GM08714 (cell line): ENCODE measurements at regions not wholly inside any gene's neighbourhood (a gene's known extent, or its start where the extent isn't known, plus 50 kb on each side); places are given as distances from the start of the nearest gene placed in this dataset.
"Not testable (repeated sequence)": the region's sequence is repeated elsewhere in the genome, so short reads cannot be mapped to it uniquely, and the experiment has no call there.

Experiments
- H3K4me3 ChIP-seq: fragments of 200-500 bp; sonication (Bioruptor generic); 2 replicates; pipeline ENCODE4 v1.5.1; 2014; ENCODE audit warnings: mild to moderate bottlenecking, low read length, inconsistent platforms
- ZNF274 ChIP-seq: IDR thresholded peaks from 2 replicates; pipeline ENCODE4 v1.6.1; 2012; ENCODE audit warnings: mild to moderate bottlenecking, low read depth, low read length

DNA sequence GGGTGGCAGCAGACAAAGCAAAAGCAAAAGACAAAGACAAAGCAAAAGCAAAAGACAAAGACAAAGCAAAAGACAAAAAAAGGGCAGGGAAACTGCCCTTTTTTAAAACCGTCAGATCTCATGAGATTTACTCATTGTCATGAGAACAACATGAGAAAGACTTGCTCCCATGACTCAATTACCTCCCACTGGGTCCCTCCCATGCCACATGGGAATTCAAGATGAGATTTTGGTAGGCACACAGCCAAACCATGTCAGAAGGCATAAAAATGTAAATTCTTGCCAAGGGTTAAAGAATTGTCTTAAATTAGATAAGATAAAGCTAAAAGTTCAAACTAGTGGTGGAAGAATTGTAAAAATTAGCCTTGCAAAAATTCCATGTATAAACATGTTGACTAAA lies 419.7 kb downstream of the TRAM1L1 start:
- TF ChIP-seq ZNF274: no peak

DNA sequence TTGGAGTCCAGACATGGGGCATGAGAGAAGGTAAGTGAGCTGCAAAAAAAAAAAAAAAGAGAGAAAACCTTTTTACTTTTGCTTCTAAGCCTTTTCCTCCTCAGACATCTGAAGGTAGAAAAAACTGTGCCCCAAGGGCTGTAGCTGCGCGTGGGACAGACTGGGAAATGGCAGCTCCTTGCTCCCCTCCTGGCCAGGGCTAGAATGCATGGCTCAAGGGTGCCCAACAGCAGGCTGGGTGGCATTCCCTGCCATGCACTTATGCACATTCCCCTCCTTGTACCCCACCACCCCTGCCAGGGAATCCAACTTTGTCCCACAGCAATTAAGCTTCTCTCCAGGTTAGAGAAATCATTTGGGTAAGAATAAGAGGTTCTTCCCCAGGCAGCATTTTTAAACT lies 421.2 kb downstream of the TRAM1L1 start:
- no peak overlapping the region for H3K4me3 ChIP-seq
- no peak for TF ChIP-seq ZNF274

More for the DNA sequence above, 419.7 kb downstream of the TRAM1L1 start:
- no peak overlapping the region for H3K4me3 ChIP-seq

DNA sequence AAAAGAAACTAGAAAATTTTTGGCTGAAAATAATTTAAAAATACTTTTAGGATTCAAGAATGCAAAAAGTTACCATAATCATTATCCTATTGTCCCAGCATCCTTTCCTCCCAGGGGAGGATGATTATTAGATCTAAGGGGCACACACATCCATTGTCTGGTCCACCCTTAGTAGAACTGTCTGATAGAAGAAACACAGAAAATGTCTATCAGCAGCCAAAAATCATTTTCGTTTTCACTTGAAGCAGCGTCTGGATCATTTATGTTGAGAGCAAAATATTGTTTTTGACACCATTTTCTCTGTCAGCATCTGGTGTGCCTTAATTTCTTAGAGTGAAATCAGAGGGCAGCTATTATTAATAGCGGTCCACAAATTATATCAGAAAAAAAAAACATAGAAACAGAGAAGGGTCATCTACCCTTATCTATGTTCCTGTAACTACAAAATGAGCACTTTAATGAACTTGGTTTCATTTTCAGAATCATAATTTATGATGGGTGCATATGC lies 446.3 kb downstream of the TRAM1L1 start:
- no peak overlapping the region for H3K4me3 ChIP-seq
- no peak for TF ChIP-seq ZNF274

DNA sequence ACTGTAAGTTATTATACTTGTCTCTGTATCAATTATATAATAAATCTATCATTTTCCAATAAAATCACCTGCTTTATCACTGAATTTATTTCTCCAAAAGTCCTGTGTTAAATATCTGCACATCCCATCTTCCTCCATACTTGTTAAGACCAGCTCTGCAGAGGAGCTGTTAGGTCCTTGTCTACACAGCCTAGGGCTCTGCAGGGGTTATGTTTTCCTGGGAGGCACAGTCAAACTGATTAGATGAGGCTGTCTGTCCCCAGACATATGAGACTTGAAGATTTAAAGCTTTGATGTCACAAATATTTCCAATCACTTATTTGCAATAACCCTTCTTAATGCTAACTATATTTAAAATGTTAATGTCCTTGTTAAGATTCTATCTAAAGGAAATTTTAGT lies 446.8 kb downstream of the TRAM1L1 start:
- no peak for TF ChIP-seq ZNF274
- H3K4me3 ChIP-seq: no peak overlapping the region

DNA sequence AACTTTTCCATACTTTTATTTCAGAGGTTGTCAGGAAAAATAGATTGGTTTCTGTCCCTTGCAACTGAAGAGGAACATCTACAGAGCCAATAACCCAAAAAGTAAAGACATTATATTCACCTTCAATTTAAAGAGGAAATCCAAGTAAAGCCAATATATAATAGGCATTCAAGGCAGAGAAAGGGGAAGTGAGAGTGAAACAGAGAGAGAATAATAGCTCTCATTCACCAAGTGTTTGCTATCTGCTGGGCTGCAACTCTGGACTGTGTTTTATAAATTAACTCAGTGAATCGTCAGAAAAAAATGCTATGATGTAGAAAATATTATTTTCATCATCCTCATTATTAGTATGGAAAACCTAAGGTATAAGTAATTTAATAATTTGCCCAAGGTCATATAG lies 448.5 kb downstream of the TRAM1L1 start:
- no peak overlapping the region for H3K4me3 ChIP-seq
- TF ChIP-seq ZNF274: no peak

DNA sequence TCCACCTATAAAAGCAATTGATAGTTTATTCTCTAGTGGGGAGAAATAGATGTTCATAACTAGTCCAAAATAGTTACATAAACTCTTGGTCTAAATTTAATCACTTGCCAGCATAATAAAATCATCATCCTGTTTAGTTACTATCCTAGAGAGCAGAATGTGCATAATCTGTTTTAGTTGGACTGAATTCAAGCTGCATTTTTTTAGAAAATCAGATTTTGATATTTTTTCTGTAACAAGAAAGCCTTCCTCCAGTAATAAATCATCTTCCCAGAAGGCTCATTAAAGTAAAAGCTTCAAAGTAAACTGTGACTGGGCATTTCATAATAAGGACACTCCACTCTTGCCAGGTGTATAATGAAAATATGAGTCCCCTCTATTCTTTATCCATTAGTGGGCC lies 453.1 kb downstream of the TRAM1L1 start:
- TF ChIP-seq ZNF274: no peak
- no peak overlapping the region for H3K4me3 ChIP-seq

DNA sequence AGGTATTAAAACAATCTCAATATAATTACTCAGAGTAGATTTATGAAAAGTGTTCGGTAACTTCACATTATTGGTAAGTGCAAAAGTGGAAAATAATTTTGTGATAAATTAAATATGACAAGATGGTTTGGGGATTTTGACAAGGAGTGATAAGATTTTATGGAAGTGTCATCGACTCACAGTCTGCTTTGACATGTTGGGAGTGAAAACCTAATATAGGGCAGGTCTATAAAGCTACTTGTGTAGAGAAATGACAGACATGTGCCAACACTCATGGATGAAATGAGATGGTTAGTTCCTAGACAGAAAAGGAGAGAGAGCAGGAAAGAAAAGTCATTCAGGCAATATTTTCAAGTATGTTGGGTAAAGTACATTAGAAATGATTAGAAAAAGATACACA lies 456.8 kb downstream of the TRAM1L1 start:
- no peak overlapping the region for H3K4me3 ChIP-seq
- no peak for TF ChIP-seq ZNF274

DNA sequence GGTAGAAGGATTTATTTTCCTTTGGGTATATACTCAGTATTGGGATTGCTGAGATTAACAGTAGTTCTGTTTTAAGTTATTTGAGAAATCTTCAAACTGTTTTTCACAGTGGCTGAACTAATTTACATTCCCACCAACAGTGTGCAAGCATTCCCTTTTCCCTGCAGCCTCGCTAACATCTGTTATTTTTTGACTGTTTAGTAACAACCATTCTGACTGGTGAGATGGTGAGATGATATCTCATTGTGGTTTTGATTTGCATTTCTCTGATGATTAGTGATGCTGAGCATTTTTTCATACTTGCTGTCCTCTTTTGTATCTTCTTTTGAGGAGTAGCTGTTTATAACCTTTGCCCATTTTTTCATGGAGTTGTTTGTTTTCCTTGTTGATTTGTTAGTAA lies 457.8 kb downstream of the TRAM1L1 start:
- H3K4me3 ChIP-seq: no peak overlapping the region
- no peak for TF ChIP-seq ZNF274

DNA sequence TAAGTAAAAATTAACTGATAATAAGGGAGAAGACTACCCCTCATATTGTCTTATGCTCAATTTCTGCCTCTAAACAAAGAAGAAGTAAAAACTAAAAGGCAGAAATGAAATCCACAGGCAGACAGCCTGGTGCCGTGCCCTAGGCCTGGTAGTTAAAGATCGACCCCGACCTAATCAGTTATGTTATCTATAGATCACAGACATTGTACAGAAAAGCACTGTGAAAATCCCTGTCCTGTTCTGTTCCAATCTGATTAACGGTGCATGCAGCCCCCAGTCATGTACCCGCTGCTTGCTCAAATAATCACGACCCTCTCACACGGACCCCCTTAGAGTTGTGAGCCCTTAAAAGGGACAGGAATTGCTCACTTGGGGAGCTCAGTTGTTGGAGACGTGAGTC lies 465.9 kb downstream of the TRAM1L1 start:
- not testable (repeated sequence) for H3K4me3 ChIP-seq

DNA sequence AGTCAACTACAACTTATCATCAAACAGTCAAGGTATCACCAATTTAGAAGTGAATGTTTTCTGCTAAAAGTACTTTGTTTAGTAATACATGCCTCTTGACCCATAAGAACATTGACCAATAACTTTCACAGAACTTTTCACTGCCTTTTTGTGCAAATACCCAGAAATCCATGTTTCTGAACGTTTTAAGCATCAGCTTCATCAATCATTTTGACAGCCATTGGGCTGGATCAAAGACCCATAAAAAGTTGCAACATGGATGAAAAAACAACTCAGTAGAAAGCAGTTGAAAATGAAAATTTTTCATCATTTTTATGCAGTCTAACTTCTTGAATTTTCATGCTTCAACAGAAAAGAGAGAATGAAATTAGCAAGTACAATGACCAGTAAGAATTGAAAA lies 466.7 kb downstream of the TRAM1L1 start:
- TF ChIP-seq ZNF274: no peak
- H3K4me3 ChIP-seq: no peak overlapping the region

DNA sequence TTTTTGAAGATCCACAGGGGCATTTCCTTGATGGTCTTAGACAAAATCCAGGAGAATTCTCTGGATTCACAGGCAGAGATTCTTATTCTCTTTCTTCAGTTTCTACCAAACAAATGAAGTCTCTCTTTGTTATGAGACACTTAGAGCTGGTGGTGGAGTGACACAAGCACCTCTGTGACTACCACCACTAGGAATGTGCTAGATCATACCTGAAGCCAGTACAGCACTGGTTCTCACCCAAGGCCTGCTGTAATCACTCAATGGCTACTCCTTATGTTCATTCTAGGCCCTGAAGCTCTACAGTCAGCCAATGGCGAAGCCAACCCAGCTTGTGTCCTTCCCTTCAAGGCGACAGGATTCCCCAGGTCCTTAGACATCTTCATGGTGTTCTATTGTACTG lies 482.3 kb downstream of the TRAM1L1 start:
- no peak overlapping the region for H3K4me3 ChIP-seq
- TF ChIP-seq ZNF274: no peak

DNA sequence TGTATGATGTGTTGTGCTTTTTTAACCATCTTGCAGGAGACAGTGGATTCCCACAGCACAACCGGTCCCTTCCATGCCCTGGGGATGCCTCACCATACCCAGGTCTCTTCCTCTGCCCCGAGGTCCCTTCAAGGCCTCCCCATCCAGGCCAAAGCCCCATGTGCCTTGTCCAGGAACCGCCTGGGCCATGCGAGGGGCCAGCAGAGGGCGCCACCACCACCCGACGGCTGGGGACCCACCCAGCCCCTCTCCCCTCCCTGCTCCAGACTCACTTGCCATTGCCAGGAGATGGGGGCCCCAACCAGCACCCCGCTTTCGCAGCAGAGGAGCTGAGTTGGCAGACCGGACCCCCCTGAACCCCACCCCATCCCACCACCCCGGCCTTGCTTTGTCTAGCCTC lies 485.5 kb downstream of the TRAM1L1 start:
- no peak for TF ChIP-seq ZNF274

DNA sequence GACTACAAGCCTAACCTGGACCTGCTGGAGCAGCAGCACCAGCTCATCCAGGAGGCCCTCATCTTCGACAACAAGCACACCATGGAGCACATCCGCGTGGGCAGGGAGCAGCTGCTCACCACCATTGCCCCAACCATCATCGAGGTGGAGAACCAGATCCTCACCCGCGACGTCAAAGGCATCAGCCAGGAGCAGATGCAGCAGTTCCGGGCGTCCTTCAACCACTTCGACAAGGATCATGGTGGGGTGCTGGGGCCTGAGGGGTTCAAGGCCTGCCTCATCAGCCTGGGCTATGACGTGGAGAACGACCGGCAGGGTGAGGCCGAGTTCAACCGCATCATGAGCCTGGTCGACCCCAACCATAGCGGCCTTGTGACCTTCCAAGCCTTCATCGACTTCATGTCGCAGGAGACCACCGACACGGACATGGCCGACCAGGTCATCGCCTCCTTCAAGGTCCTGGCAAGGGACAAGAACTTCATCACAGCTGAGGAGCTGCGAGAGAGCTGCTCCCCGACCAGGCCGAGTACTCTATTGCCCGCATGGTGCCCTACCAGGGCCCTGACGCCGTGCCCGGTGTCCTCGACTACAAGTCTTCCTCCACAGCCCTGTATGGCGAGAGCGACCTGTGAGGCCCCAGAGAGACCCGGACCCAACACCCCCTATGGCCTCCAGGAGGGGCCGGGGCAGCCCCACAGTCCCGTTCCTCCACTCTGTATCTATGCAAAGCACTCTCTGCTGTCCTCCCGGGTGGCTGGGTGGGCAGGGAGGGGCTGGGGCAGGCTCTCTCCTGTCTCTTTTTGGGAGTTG lies 486.2 kb downstream of the TRAM1L1 start:
- no peak for TF ChIP-seq ZNF274
- H3K4me3 ChIP-seq: no peak overlapping the region

More for the DNA sequence above, 485.5 kb downstream of the TRAM1L1 start:
- H3K4me3 ChIP-seq: no peak overlapping the region

DNA sequence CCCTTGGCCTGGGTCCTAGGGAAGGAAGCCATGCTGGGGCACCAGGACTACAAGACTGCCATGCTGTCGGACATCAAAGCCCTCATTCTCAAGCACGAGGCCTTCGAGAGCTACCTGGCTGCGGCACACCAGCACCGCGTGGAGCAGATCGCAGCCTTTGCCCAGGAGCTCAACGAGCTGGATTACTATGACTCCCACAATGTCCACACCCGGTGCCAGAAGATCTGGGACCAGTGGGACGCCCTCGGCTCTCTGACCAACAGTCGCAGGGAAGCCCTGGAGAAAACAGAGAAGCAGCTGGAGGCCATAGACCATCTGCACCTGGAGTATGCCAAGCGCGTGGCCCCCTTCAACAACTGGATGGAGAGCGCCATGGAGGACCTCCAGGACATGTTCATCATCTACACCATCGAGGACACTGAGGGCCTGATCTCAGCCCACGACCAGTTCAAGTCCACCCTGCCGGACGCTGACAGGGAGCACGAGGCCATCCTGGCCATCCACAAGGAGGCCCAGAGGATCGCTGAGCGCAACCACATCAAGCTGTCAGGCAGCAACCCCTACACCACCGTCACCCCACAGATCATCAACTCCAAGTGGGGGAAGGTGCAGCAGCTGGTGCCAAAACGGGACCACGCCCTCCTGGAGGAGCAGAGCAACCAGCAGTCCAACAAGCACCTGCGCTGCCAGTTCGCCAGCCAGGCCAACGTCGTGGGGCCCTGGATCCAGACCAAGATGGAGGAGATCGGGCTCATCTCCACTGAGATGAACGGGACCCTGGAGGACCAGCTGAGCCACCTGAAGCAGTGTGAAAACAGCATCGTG lies 487.0 kb downstream of the TRAM1L1 start:
- no peak for TF ChIP-seq ZNF274
- no peak overlapping the region for H3K4me3 ChIP-seq

DNA sequence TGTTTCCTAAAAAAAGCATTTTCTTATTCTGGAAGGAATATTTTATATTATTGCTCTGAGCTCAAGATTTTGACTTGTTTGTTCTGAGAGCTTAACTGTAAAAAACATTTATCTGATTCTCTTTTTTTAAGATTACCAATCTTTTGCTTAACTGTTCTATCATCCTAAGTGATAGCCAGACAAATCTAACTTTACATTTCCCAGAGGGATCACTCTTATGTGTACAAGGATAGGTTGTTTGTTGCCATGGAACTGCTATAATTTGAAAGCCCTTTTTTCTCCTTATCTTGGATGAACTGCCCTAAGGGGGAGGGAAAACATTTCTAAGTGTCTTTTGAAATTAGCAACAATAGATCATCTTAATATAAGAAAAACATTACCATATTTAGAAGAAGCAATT lies 494.7 kb downstream of the TRAM1L1 start:
- TF ChIP-seq ZNF274: no peak
- H3K4me3 ChIP-seq: no peak overlapping the region

DNA sequence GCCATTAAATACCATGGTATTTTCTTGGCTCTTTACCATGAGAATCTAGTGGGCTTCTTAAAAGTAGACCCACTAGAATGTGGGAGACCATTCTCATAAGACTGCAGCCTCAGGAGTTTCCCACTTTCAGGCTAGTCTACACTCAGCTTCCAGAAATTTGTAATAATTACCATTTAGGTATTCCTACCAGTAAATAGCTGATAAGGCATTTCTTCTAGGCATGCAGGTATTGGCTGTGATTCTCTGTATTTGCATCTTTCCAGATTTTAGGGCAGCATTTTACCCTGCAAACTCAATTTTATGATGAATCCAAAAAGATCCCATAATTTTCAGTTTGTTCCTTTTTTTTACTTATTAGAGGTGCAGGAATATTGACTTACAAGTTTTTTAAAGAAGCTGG lies 496.6 kb downstream of the TRAM1L1 start:
- TF ChIP-seq ZNF274: no peak
- H3K4me3 ChIP-seq: no peak overlapping the region
